CD4-positive, alpha-beta T cell (primary cell): ENCODE measurements at regions not wholly inside any gene's neighbourhood (a gene's known extent, or its start where the extent isn't known, plus 50 kb on each side); places are given as distances from the start of the nearest gene placed in this dataset.

Experiments
- ATAC-seq: fragments of 200-7000 bp; cut with Tn5 transposase; one replicate; pipeline ENCODE4 v1.10.0; 2022; ENCODE audit warnings: mild to moderate bottlenecking; ENCODE audit not compliant: poor library complexity
- CTCF ChIA-PET: fragments of 350-600 bp; sonication (Branson Sonifier 250); formaldehyde crosslinking; loops from one replicate; lab custom pipeline; 2021; ENCODE audit warnings: antibody characterized with exemption, inconsistent platforms; lab: Charles Lee
- POLR2A ChIA-PET: fragments of 350-600 bp; sonication (Branson Sonifier 250); formaldehyde crosslinking; loops from one replicate; lab custom pipeline; 2021; ENCODE audit warnings: antibody characterized with exemption, inconsistent platforms; lab: Charles Lee
- DNase-seq, 14 experiments: peaks; one replicate each; pipeline ENCODE4 v3.0.0-alpha.2; 2013 to 2020; ENCODE audit warnings: mixed read lengths in 2 of 14
- H3K27ac ChIP-seq, 2 donors: one replicate each; pipeline versions ENCODE4 v1.5.1 to v1.7.0; 2013; ENCODE audit warnings: low read length in 2 of 2, low read depth in 1 of 2, mild to moderate bottlenecking in 1 of 2
- H3K27me3 ChIP-seq, 2 experiments: 1 replicate in 1 of 2; 2 replicates in 1 of 2; pipeline versions ENCODE4 v1.6.1 to v1.7.0; 2013; ENCODE audit warnings: low read length in 2 of 2, control low read depth in 1 of 2, mild to moderate bottlenecking in 1 of 2, moderate library complexity in 1 of 2; ENCODE audit not compliant: insufficient read depth in 2 of 2, control insufficient read depth in 1 of 2
- H3K36me3 ChIP-seq: one replicate; pipeline ENCODE4 v1.6.1; 2013; ENCODE audit warnings: low read length, control low read depth; ENCODE audit not compliant: insufficient read depth
- H3K4me1 ChIP-seq: one replicate; pipeline ENCODE4 v1.6.1; 2013; ENCODE audit warnings: low read length, control low read depth; ENCODE audit not compliant: insufficient read depth
- H3K4me3 ChIP-seq: one replicate; pipeline ENCODE4 v1.5.1; 2013; ENCODE audit warnings: mild to moderate bottlenecking, low read length, moderate library complexity
- H3K9me3 ChIP-seq, 2 experiments: 1 replicate in 1 of 2; 2 replicates in 1 of 2; pipeline versions ENCODE4 v1.6.1 to v1.7.0; 2013; ENCODE audit warnings: low read length in 2 of 2, mild to moderate bottlenecking in 2 of 2, control low read depth in 1 of 2, moderate library complexity in 1 of 2; ENCODE audit not compliant: control insufficient read depth in 1 of 2, insufficient read depth in 1 of 2
- H3K27ac Mint-ChIP-seq: one replicate; pipeline ENCODE4 v1.8.0; 2020; ENCODE audit warnings: mixed read lengths
- H3K27me3 Mint-ChIP-seq: one replicate; pipeline ENCODE4 v1.8.0; 2021; ENCODE audit warnings: mixed read lengths
- H3K36me3 Mint-ChIP-seq: one replicate; pipeline ENCODE4 v1.8.0; 2021; ENCODE audit warnings: low read depth, mixed read lengths
- H3K4me1 Mint-ChIP-seq: one replicate; pipeline ENCODE4 v1.8.0; 2021; ENCODE audit warnings: low read depth, mixed read lengths
- H3K4me3 Mint-ChIP-seq: one replicate; pipeline ENCODE4 v1.8.0; 2020; ENCODE audit warnings: mild to moderate bottlenecking, mixed read lengths
- H3K9me3 Mint-ChIP-seq: one replicate; pipeline ENCODE4 v1.8.0; 2020; ENCODE audit warnings: mixed read lengths
- CTCF ChIP-seq: fragments of 200-600 bp; IDR thresholded peaks from one replicate; pipeline ENCODE4 v1.8.0; 2022; ENCODE audit warnings: antibody characterized with exemption, mild to moderate bottlenecking
- intact Hi-C, 2 experiments: fragments of 100-400 bp; cut with DNase I in 1 of 2; cut with micrococcal nuclease in 1 of 2; formaldehyde crosslinking; loops; one replicate each; pipeline versions ENCODE4 v1.15.1 to v1.9.0; 2023 to 2025; cut with DNase I, micrococcal nuclease

- no peaks in the 10 kb centered on the region for H3K4me1 Mint-ChIP-seq
- no peaks in the 10 kb centered on the region for H3K36me3 Mint-ChIP-seq
- peaks cover 58% of the 10 kb centered on the region for H3K27me3 Mint-ChIP-seq
- intact Hi-C loops = no loop called here
- ChIA-PET POLR2A (no interaction called here), CTCF (no interaction called here)
- Histone ChIP-seq H3K36me3 (no peaks in the 10 kb centered on the region), H3K9me3 (peaks cover 0 to 4% of the 10 kb centered on the region in 2 experiments), H3K27ac (no peak overlapping the region), H3K4me3 (no peak overlapping the region), H3K4me1 (no peaks in the 10 kb centered on the region), H3K27me3 (peaks cover 8 to 20% of the 10 kb centered on the region in 2 experiments)
- no peak for TF ChIP-seq CTCF
- ATAC-seq = no peak
- H3K27ac Mint-ChIP-seq = no peak overlapping the region
- H3K4me3 Mint-ChIP-seq = no peak overlapping the region
- no peaks in the 10 kb centered on the region for H3K9me3 Mint-ChIP-seq
- no peak for DNase-seq
These were observed 137.3 kb upstream of the PITX1 start for GRCh38 chr5:135171336-135171735.

GRCh38 chr5:135170500-135170899 lies 136.5 kb upstream of the PITX1 start:
- no peaks in the 10 kb centered on the region for H3K36me3 Mint-ChIP-seq
- ATAC-seq (no peak), DNase-seq (no peak)
- no peak overlapping the region for H3K4me3 Mint-ChIP-seq
- no peaks in the 10 kb centered on the region for H3K4me1 ChIP-seq
- H3K27me3 Mint-ChIP-seq = peaks cover 62% of the 10 kb centered on the region
- ChIA-PET POLR2A (no interaction called here), CTCF (no interaction called here)
- no peak for TF ChIP-seq CTCF
- peaks cover 6 to 20% of the 10 kb centered on the region in 2 experiments for H3K27me3 ChIP-seq
- H3K9me3 ChIP-seq = peaks cover 0 to 4% of the 10 kb centered on the region in 2 experiments
- H3K27ac ChIP-seq = no peak overlapping the region
- intact Hi-C loops = no loop called here
- H3K27ac Mint-ChIP-seq = no peak overlapping the region
- H3K4me3 ChIP-seq = no peak overlapping the region
- no peaks in the 10 kb centered on the region for H3K36me3 ChIP-seq
- H3K9me3 Mint-ChIP-seq = no peaks in the 10 kb centered on the region
- H3K4me1 Mint-ChIP-seq = no peaks in the 10 kb centered on the region

GRCh38 chr5:135169753-135170152 lies 135.7 kb upstream of the PITX1 start:
- no peaks in the 10 kb centered on the region for H3K4me1 Mint-ChIP-seq
- H3K9me3 Mint-ChIP-seq = no peaks in the 10 kb centered on the region
- POLR2A ChIA-PET = no interaction called here
- Histone ChIP-seq H3K9me3 (peaks cover 0 to 4% of the 10 kb centered on the region in 2 experiments), H3K27me3 (peaks cover 6 to 20% of the 10 kb centered on the region in 2 experiments), H3K27ac (no peak overlapping the region), H3K36me3 (no peaks in the 10 kb centered on the region), H3K4me3 (no peak overlapping the region), H3K4me1 (no peaks in the 10 kb centered on the region)
- no peak overlapping the region for H3K27ac Mint-ChIP-seq
- no peak for DNase-seq
- H3K4me3 Mint-ChIP-seq = no peak overlapping the region
- H3K36me3 Mint-ChIP-seq = no peaks in the 10 kb centered on the region
- no peak for TF ChIP-seq CTCF
- CTCF ChIA-PET = no interaction called here
- intact Hi-C loops = no loop called here
- no peak for ATAC-seq
- peaks cover 66% of the 10 kb centered on the region for H3K27me3 Mint-ChIP-seq
